NB4 (cell line): ENCODE measurements at regions not wholly inside any gene's neighbourhood (a gene's known extent, or its start where the extent isn't known, plus 50 kb on each side); places are given as distances from the start of the nearest gene placed in this dataset.

Source experiments
- DNase-seq: peaks from one replicate; pipeline ENCODE4 v3.0.0; 2010; ENCODE audit warnings: low read depth
- H3K4me3 ChIP-seq: one replicate; pipeline ENCODE4 v1.5.1; 2011; ENCODE audit warnings: mild to moderate bottlenecking, low read depth, low read length, moderate library complexity
- MYC ChIP-seq: IDR thresholded peaks from 2 replicates; pipeline ENCODE4 v1.6.1; 2011; ENCODE audit warnings: low read depth, low read length
- POLR2A ChIP-seq: IDR thresholded peaks from 2 replicates; pipeline ENCODE4 v1.6.1; 2011; ENCODE audit warnings: mild to moderate bottlenecking; ENCODE audit not compliant: insufficient read length; ENCODE audit errors: extremely low read depth
- TF ChIP-seq, protein P1 (sequence below): IDR thresholded peaks from one replicate; pipeline ENCODE4 v1.5.1; 2012; ENCODE audit warnings: low read depth, low read length
- TF ChIP-seq, protein P2 (sequence below): IDR thresholded peaks from 2 replicates; pipeline ENCODE4 v1.6.1; 2011; ENCODE audit warnings: low read depth, low read length

DNA sequence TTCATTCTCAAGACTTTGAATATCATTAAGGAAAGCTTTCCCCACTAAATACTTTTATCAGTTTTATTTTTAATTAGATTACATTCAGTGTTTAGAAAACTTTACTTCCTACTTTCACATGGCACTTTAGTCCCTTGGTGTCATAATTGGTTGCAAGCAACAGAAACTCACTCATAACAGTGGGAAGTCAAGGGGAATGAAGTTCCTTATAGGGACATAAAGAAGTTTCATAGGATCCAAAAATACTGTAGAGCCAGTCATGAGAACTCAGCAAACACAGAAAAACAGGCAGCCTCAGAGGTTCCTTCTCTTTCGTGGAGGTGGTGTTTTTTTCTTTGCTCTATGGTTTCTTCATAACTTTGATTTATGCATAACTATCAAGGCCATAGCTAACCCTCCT lies 809.0 kb downstream of the BCL11A start:
- TF ChIP-seq MYC: no peak
- no peak for TF ChIP-seq POLR2A
- TF ChIP-seq, protein P1, sequence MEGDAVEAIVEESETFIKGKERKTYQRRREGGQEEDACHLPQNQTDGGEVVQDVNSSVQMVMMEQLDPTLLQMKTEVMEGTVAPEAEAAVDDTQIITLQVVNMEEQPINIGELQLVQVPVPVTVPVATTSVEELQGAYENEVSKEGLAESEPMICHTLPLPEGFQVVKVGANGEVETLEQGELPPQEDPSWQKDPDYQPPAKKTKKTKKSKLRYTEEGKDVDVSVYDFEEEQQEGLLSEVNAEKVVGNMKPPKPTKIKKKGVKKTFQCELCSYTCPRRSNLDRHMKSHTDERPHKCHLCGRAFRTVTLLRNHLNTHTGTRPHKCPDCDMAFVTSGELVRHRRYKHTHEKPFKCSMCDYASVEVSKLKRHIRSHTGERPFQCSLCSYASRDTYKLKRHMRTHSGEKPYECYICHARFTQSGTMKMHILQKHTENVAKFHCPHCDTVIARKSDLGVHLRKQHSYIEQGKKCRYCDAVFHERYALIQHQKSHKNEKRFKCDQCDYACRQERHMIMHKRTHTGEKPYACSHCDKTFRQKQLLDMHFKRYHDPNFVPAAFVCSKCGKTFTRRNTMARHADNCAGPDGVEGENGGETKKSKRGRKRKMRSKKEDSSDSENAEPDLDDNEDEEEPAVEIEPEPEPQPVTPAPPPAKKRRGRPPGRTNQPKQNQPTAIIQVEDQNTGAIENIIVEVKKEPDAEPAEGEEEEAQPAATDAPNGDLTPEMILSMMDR: no peak
- no peak overlapping the region for H3K4me3 ChIP-seq
- DNase-seq: no peak

DNA sequence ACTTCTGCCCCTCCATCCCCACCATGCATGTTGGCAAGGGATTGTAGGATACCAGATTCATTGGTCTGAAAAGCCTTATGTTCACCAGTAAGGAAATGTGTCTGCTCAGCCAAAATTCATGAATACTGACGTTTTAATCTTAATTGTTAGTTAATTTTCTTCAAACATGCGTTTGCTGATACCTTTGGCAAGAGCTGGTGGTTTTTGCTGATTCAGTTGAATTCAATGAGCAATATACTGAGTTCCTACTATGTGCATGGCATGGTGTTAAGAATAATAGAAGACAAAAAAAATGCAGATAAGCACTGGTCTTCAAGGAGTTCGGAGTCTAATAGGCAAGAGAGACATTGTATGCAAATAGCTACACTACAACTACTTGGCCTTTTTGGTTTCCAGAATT lies 811.6 kb downstream of the BCL11A start:
- DNase-seq: no peak
- no peak for TF ChIP-seq POLR2A
- TF ChIP-seq, protein P2, sequence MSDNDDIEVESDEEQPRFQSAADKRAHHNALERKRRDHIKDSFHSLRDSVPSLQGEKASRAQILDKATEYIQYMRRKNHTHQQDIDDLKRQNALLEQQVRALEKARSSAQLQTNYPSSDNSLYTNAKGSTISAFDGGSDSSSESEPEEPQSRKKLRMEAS: no peak
- TF ChIP-seq, protein P1: no peak
- TF ChIP-seq MYC: no peak
- H3K4me3 ChIP-seq: no peak overlapping the region

DNA sequence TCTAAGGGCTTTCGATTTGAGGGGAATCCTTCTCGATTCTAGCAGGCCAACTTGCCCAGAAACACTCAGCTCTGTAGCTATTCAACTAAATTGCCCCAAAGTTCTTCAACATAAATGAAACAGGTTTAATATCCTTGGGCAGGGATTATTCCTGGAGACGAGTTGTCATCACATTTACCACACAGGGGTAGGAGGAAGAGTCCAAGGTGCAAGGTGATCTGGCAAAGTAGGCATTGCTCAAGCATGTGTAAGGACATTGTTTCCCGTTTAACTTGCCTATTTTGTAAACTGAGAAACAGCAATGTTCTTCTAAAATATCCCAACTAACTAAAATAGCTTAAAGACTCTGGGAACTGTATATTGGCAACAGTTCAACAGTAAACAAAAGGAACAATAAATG lies 814.3 kb downstream of the BCL11A start:
- TF ChIP-seq, protein P2: no peak
- no peak for TF ChIP-seq MYC
- no peak for TF ChIP-seq POLR2A
- TF ChIP-seq, protein P1: no peak
- no peak overlapping the region for H3K4me3 ChIP-seq
- no peak for DNase-seq

DNA sequence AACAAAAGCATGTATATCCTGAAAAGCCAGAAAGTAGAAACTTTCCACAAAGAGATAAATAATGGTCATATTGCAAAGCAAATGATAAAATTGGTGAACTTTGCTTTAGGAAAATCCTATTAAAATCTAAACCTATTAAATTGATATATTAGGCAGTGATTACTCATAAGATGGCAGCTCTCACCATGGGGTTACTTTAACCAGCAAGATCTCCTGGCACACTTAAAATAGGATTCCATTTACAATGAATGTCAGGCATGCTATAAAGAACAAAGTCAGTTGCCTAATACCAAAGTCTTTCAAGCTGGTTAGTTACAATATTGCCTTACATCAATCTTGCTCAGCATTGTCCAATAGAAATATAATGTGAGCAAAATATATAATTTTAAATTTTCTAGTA lies 816.2 kb downstream of the BCL11A start:
- no peak for DNase-seq
- no peak overlapping the region for H3K4me3 ChIP-seq
- TF ChIP-seq POLR2A (no peak), MYC (no peak)
- TF ChIP-seq, protein P1: no peak
- TF ChIP-seq, protein P2: no peak

DNA sequence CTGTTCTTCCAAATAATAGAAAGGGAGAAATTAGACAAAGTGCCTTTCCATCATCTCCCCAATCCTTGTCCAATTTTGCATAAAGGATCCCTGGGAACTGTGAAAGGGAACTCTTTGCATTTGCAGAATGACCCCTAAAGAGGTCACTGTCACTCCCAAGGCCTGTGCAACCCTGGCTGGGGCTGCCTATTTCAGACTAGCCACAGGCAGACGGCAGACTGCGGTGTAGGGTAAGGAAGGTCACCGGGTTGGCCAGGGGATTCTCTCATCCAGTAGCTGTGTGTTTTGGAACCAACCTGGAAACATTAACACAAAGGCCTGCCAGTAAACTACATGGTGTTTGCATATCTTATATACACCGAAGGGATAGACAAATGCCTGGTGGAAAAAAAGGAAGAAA lies 818.7 kb downstream of the BCL11A start:
- no peak overlapping the region for H3K4me3 ChIP-seq
- TF ChIP-seq, protein P1: no peak
- TF ChIP-seq, protein P2: no peak
- TF ChIP-seq MYC: no peak
- no peak for DNase-seq

DNA sequence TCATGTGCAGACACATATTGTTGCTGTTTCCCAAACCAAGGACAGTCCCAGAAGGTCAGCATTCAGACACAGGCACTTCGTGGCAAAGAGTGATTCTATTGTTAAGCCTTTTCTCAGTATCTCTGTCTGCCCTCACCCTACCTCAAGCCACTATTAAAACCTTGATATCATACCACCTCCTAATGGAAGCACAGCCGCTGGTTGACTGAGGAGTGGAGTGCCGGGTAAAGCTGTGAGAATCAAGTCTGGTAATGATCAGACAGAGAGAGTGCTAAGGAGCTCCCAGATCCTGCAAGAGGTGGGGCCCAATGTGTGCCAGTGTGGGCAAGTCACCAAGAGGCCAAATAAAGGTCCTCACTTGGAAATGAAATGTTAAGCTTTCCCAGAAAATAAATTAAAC lies 819.5 kb downstream of the BCL11A start:
- H3K4me3 ChIP-seq: no peak overlapping the region
- DNase-seq: no peak
- TF ChIP-seq, protein P2: no peak
- no peak for TF ChIP-seq POLR2A
- TF ChIP-seq, protein P1: no peak
- TF ChIP-seq MYC: no peak
